HG03039 (cell line): ENCODE measurements at regions not wholly inside any gene's neighbourhood (a gene's known extent, or its start where the extent isn't known, plus 50 kb on each side); places are given as distances from the start of the nearest gene placed in this dataset.

Experiments
- ATAC-seq: cut with Tn5 transposase; IDR thresholded peaks from one replicate; pipeline ENCODE4 v1.9.1; 2021; ENCODE audit warnings: mild to moderate bottlenecking, moderate library complexity; ENCODE audit not compliant: unreplicated experiment

DNA sequence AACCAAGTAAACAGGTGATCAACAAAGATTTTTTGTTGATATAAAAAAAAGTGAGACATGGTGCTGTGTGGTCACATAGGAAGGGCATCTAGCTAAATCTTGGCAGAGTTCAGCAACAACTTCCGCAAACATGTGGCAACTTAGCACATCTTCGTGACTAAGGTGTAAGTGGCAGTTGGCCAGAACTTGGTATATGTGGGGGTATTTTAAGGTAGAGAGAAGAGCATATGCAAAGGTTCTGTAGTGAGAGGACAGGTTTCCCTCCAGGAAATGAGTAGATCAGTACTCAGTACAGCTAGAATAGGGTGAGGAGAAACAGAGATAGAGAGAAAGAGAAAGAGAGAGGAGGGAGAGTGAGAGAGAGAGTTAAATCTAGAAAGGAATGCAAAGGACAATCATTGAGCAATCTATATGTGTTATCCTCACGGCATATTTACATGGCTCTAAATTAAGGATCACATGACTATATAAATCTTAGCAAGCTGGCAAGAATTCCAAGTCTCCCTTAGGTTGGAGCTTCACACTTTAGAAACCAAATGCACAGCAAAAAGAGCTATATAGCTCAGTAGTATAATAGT, 227.7 kb upstream of the HMGA2 start:
- no peak for ATAC-seq

DNA sequence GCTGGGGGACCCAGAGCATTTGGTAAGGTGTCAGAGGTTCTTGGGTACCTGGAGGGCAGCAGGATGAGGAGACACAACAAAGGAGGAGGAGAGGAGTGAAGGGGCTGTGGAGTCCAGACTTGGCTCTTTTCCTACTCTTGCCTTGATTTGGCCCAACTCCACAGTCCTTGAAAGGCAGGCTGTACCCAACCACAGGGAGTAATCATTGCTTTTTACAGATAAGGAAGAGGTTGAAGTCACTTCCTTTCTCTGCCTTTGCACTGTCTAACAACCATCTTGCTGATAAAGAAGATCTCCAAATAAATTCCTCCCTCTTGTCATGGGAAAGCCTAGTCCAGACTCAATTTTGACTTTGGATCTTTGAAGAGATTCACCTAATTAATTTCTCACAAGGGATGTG, 226.8 kb upstream of the HMGA2 start:
- ATAC-seq = no peak

DNA sequence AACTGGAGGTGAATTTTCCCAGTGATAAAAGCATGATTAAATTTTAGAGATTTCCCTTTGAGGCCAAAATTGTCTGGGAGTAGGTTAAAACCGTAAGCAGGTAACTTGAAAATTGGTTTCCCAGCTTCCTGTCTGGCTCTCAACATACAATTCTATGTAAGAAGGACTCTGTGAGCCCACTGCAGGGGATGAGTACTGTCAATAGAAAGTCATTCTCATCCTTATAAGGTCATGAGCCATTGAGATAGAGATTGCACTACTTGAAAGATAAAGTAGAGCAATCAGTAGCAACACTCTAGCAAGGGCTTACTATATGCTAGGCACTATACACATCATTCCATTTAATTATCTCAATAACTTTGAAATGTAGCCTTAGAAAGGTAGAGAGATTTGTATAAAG, 225.6 kb upstream of the HMGA2 start:
- no peak for ATAC-seq

DNA sequence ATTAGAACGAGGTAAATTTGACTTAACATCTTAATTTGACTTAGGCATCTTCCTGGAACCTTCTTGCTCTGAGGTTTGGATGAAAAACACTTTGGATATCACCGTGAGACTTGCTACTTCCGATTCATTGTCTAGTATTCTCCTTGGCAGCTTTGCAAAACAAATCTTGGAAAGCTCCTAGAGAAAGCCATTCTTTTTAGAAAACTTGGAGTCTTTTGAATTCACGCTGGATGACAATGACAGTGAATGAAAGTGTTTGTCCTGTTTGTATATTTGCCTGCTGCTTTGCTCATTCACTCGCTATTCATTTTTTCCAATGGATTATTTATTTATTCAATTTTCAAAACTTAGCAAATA, 222.1 kb upstream of the HMGA2 start:
- ATAC-seq = no peak

DNA sequence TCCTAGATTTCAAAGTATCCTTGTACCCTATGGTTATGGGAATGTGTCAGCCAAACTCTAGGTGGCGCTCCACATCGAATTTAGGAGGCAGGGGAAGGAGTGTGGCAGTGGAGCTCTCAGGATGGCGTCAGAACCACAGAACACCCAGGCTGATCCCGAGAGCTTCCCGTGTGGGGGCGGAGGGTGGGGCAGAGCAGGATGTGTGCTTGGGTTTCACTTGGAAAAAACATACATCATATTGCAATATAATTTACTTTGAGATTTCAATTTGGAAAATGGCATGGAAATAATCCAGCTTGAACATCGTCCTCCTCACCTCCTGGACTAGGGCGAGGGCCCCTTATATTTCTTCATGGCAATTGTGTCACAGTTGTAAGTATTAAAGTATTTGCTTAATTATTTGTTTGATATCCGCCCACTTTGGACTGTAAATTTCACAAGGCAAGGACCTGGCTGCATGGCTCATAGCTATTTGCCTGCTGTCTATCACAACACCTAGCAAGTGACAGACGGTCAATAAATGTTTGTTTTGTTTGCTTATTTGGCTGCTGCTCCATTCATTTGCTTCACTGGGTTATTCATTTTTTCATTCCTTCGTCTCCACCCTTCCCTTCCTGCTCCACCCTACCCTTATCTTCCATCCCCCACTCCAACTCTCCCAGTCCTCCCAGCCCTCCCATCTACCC, 221.5 kb upstream of the HMGA2 start:
- no peak for ATAC-seq

DNA sequence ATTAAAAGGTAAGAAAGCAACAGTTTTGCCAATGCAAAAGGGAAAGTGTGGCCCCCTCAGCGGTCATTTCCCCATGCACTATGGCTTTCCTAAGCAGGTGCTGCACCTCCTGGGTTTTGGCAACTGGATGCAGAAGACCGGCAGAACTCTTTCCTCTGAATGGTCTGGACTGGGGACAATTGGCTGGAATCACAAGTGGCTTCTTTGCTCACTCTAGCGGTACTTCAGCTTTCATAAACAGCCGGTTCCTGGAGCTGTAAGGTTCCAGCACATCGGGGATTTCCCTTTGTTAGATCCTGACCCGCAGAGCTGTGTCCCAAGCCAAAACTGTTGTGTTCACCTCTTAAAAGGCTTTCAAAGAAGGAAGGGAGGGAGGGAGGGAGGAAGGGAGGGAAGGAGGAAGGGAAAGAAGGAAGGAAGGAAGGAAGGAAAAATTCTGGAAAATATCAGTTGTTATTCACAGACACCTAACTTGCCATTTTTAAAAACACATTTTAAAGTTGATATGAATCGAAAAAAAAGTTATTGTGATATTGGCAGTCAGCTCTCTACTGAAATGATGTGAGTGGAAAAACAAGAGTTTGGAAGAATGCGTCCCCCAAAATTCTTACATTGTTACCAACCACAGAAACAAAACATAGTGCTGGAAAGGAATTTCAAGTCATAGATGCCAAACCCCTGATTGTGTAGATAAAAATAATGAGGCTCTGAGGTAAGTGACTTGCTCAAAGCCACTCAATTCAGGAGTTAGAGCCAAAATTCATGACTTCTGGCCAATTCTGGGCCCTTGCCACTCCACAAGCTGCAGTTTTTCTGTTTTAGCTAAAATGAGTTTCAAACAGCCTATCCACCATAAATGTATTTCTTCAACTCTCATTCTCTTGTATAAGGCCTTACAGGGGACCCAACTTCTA, 220.6 kb upstream of the HMGA2 start:
- ATAC-seq = no peak

DNA sequence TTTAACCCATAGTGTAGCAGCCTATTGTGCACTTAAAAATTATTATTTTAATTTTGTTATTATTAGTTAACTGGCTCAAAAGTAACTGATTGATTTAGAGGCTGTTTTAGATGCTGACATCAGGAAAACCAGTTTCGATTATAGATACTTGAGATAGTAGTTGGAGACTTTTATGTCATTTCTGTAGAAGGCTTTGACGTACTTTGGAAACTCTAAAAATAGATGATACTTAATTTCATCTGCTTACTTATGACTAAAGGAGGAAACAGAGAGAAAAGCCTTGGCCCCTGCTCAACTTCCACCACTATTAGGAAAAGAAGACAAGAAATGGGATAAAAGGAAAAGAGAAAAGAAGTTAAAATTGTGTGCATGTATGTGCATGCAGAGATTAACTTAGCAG, 219.3 kb upstream of the HMGA2 start:
- no peak for ATAC-seq

DNA sequence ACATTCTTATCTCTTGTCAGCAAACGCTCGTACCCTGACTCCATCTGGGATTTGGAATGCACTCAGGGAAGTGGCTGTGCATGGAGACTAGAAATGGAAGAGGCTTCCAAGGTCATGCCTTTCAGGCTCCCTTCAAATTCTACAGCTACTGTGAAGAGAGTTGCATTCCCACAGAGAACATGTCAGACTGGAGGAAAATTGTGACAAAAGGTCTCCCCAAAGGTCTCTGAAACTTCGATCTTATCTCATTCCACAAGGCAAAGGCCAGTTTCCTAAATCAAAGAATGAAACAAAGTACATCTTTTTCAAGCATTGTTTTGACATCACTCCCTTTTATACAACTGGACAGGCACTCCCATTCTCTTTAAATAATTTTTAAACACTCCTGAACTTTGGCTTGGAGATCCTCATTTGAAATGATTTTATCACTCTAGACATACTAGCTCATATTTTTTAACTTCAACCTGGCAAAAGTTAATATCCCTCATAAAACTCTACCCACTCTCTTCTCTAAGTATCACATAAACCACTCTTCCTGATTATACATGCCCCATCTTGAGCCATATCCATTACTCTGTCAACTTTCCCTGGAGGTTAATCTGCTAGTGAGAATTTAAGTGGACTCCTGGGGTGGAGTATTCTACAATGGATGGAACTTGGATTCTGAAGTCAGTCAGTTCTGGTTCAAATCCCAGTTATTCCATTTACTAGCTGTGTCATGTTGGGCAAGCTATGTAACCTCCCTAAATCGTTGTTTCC, 218.1 kb upstream of the HMGA2 start:
- ATAC-seq = no peak

DNA sequence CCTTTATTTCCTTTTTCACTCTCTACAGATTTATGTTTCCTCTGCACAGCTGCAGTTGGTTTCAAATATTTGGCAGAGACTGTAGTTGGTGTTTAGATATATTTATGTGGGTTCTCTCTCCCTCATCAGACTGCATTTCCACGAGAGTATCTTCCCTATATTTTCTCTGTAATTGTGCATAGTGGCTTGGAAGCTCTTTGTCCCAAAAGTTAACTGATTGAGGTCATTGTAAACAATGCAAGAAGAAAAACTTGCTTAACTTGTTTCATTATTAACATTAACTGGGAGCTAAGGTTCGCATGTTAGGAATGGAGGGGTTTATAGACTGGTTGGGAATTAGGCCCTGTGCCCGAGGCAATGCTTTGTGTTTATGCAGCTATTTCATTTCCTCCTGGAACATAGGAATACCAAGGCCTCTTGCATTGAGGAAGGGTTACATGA, 216.9 kb upstream of the HMGA2 start:
- no peak for ATAC-seq

DNA sequence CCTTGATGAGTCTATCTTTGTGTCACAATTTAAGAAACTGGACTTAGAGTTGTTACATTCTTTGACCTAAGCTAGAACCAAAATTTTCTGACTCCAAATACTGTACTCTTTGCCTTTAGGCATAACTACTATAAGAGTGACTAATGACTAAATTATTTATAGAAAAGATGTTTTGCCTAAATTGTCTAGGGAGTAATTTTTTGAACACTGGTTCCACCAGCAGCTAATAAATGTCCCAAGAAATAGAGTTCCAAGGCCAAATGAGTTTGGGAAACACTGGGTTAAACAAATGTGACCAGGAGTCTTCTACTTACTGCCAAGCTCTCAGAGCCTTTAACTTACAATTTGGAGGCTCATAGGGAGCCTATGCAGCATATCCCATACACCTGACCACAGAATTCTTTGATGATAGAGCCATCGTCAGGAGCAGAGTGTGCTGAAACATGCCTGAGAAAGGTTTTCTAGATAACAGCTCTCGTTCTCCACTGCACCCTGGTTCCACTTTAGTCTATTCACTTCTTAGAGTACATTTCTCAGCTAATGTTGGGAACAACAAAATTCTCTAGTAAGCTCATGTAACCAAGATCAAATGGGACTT, 215.9 kb upstream of the HMGA2 start:
- ATAC-seq = no peak

DNA sequence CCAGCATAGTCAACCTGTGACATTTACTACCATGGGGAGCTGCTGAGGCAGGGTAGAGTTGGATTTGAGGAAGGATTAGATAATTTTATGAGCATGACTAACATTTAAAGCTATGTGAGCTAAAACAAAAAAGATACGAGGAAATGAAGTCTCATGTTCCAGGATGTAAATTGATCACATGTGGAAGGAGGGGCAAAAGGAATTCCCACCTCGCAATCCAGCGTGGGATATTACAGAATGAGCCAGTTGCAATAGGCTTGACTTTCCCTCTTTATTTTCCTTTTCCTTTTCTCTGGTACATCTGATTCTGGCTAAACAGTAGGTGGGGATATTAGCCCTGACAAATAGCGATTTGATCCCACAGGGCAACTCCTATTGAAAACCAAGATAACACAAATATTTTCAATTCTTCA, 214.9 kb upstream of the HMGA2 start:
- no peak for ATAC-seq

DNA sequence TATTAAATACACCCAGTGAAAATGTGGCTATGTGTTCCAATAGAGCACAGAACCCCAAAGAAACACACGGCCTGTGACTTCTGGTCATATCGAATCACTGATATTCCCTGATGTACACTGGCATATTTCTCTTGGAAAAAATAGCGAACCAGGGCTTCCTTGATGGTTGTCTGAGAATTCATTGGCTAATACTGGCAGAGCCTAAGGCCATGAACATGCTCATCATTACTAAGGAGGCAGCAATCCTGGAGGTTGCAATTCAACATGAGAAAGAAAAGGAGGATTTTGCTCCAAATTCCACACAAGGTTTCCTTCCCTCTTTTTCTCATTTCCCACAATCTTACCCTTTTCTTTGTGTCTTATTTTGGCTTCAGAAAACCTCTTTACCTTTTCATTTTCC, 212.9 kb upstream of the HMGA2 start:
- ATAC-seq = no peak

DNA sequence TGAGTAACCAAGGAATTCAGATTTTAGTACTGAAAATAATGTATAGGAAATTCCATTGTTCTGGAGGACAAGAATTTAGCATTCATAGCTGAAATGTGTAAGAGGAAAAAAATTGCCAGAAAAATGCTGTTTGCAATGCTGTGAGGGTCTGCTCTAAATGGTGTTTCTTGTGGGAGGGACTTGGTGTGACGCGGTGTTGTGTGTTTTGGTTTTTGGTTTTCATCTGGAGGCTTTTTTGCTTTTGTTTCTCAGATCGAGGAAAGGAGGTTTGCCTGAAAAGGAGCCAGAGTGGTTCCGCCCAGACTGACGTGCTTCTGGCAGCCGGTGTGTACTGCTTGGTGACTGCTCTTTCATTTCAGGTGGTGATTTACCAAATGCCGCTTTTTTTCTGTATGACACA, 211.8 kb upstream of the HMGA2 start:
- no peak for ATAC-seq

DNA sequence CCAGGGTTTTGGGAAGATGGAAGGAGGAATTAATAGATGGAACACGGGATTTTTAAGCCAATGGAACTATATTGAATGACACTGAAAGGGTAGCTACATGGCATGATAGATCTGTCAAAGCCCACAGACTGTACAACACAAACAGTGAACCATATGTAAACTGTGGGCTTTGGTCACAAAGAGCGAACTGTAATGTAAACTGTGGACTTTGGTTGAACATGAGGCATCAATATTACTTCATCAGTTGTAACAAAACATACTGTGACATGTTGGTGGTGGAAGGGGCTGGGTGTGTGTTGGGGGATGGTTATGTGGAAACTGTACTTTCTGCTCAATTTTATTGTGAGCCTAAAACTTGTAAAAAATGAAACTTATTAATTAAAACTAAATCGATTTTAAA, 210.6 kb upstream of the HMGA2 start:
- ATAC-seq = no peak

DNA sequence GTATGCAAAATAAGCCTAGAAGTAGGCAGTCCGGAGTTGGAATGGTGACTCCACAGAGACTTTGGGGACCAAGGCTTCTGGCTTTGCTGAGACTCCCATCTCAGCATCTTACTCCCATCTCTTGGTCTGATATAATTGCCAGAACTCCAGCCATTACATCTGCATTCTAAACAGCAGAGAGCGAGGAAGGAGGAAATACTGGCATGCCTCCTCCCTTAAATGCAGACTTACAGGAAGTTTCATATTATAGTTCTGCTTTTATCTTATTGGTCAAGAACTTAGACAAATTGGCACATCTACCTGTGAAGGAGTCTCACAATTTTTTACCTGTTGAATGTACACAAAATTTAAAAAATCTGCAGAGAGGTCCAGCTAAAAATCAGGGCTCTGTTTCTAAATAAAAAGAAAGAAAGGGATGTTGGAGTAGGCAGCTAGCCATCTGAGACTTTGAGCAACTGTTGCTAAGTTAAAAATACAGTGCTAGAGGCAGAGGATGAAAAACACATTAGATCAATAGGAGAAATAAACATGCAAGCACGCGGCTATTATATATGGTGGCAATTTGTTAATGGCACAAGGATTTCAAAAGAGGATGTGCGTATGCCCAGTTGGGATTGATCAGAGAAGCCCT, 209.9 kb upstream of the HMGA2 start:
- no peak for ATAC-seq

DNA sequence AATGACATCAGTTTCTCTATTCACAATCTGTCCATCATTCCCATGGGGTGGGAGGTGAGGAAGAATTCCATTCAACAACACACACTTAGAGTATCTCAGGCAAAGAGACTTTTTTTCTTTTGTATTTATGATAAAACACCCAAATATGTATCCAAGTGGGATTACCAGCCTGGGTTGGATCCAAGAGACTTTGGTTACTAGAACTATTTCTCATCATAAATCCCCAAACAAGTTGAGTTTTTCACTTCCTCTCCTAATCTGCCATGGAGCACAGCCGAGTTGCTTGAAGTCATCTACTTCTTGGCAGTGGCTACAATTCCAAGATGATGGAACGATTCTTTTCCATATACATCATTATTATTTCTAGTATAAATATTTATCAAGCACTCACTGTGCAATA, 209.2 kb upstream of the HMGA2 start:
- no peak for ATAC-seq

DNA sequence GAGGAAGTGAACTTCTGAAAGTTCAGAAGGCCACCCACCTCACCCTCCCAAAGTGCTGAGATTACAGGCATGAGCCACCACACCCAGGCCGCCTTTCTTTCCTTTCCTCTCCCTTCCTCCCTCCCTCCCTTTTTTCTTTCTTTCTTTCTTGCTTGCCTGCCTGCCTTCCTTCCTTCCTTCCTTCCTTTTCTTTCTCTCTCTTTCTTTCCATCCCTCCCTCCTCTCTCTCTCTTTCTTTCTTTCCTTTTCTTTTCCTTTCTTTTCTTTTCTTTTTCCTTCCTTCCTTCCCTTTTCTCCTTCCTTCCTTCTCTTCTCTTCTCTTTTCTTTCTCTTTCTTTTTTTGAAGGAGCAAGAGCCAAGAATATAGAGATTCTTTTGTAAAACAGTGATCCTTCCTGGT, 208.3 kb upstream of the HMGA2 start:
- no peak for ATAC-seq

DNA sequence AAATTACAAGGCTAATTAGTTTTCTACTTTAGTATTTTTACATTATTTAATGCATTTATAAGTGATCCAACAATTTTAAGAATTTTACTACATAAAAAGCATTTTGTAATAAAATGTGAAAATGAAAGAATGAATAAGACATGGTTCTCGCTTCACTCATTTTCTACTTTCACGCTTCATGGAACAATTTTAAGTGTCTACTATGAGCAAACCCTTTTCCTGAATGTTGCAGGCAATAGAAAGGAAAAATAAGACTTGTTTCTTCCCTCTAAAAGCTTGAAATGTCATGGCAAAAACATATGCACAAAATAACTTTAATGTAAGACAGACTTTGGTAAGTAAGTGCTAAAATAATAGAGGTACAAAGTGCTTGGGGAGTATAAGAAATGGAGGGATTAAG, 205.7 kb upstream of the HMGA2 start:
- no peak for ATAC-seq

DNA sequence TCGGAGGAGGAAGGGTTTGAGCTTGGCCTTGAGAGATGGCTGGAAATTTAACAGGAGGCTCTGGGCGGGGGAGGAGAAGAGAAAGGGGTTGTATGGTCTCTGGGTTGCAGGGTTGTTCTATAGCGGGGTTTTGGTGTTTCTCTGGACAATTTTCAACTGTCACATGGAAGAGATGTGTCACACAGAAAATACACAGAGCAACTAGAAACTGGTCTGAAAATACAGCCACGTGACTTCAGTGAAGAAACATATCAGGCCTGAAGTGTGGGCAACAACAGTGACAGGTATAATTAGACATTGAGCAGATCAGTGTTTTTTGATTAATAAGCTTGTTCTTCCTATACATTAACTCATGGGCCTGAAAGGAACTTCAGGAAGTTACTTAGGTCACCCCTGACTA, 205.3 kb upstream of the HMGA2 start:
- ATAC-seq = no peak

DNA sequence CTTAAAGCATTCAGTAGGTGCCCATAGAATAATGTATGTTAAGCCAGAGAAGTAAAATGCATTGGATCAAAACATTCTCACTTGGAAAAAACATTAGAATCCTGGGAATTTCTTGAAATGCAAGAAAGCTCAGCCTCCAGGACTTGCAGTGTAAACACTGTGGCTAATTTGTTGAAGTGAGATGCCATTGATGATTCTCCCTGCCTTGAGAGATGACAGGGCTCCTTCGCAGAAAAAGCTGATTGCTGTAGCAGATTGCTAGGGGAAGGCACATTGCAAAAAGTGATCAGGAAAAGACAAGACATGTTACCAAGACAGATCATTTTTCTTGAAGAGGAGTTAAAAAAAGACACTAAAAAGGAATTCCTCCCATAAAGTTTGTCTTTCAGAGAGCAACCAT, 204.2 kb upstream of the HMGA2 start:
- no peak for ATAC-seq

DNA sequence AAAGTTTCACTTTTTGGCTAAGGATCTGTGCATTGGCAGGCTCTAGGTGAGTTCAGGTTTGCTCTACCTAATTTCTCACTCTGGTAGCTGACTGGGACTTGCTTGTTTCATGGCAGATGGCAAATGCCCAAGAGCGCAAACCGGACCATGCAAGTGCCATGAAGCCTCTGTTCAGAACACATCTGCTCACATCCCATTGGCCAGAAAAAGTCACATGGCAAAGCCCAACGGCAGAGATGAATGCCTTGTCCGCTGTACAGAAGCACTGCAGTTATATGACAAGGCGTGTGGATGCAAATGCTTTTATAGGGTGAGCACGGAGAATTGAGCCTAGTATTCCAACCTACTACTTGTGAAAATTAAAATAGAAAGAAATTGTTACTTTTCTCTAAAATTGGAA, 202.2 kb upstream of the HMGA2 start:
- ATAC-seq = no peak
